ENCODE measurements at regions not wholly inside any gene's neighbourhood (a gene's known extent, or its start where the extent isn't known, plus 50 kb on each side); places are given as distances from the start of the nearest gene placed in this dataset.

DNA sequence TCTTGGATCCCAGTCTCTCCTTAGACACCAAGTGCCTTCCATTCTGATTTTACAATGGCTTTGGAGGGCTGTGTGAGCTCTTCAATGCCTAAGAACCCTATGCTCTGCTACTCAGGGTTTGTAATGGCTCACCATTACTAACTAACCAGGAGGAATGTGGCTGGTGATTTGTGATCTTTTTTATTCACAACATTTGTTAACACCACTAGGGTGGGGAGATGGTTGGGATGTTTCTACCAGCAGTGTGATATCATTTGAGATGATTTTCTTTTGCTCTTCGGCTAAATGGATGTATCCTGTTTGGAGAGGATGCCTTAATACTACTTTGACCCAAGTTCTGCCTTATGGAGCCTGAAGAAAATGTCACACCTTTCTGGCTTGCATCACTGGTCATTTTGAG is 226.9 kb downstream of the MFSD1 start:
- no peaks in the 10 kb centered on the region for H3K36me3 ChIP-seq (ENCODE audit: control insufficient read depth, low read length)
- no peaks in the 10 kb centered on the region for H3K9me2 ChIP-seq (replicated peaks; ENCODE audit: control insufficient read depth, low read length)
- no peaks in the 10 kb centered on the region for H3K4me1 ChIP-seq (ENCODE audit: control insufficient read depth, low read length)
- no peaks in the 10 kb centered on the region for H3K9me3 ChIP-seq (ENCODE audit: control insufficient read depth, insufficient read depth, low read length)
- H3F3A ChIP-seq (ENCODE audit: control insufficient read depth, insufficient read depth), result no peaks in the 10 kb centered on the region
- no peak for TF ChIP-seq CTCF (IDR thresholded peaks at IDR 0.05; ENCODE audit: low read depth, low read length, poor library complexity, severe bottlenecking)
- no peak for TF ChIP-seq EZH2phosphoT487 (IDR thresholded peaks at IDR 0.05; ENCODE audit: borderline replicate concordance, low read length)
- no peak overlapping the region for H3K4me2 ChIP-seq (ENCODE audit: low read length)
- no peak overlapping the region for H3K27ac ChIP-seq (ENCODE audit: low read depth, low read length)
- no peaks in the 10 kb centered on the region for H3K27me3 ChIP-seq (ENCODE audit: control insufficient read depth, low read length)
- no peaks in the 10 kb centered on the region for H4K20me1 ChIP-seq (ENCODE audit: control insufficient read depth, insufficient read depth, low read depth, low read length)
- no peaks in the 10 kb centered on the region for H3K79me2 ChIP-seq (ENCODE audit: control insufficient read depth, low read length)
- H3K4me3 ChIP-seq (ENCODE audit: low read length), result no peak overlapping the region

DNA sequence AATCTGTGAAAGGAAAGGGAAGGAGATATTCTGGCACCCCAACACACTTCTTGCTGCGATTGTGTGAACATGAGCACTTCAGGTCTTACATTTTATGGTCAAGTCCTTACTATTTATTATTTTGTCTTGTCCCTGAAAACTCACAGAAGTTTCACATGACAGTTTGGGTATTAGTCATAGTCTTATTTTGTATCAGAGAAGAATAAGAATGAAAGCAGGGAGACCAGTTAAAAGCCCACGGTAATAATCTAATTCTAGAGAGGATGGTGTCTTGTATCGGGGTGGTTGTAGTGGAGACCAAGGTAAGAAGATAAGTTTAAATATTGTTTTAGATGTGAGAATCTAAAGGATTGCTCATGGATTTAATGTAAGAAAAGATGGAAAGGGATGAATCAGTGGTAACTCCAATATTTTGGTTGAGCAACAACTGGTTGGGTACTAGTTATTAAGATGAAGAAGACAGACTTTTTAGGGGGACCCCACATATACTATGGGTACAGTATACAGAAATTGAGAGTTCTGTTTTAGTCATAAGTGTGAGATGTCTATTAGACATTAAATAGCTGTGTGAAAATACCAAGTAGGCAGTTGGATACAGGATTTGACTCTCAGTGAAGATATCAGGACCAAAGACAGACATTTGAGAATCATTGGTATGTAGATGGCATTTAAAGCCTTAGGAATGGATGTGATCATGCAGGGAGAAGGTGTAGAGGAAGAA is 227.6 kb downstream of the MFSD1 start:
- Histone ChIP-seq H3K79me2 (ENCODE audit: control insufficient read depth, low read length) (no peaks in the 10 kb centered on the region), H3K4me1 (ENCODE audit: control insufficient read depth, low read length) (no peaks in the 10 kb centered on the region), H4K20me1 (ENCODE audit: control insufficient read depth, insufficient read depth, low read depth, low read length) (no peaks in the 10 kb centered on the region), H3K4me3 (ENCODE audit: low read length) (no peak overlapping the region), H3K9me2 (replicated peaks; ENCODE audit: control insufficient read depth, low read length) (no peaks in the 10 kb centered on the region), H3F3A (ENCODE audit: control insufficient read depth, insufficient read depth) (no peaks in the 10 kb centered on the region), H3K9me3 (ENCODE audit: control insufficient read depth, insufficient read depth, low read length) (no peaks in the 10 kb centered on the region), H3K27me3 (ENCODE audit: control insufficient read depth, low read length) (no peaks in the 10 kb centered on the region), H3K4me2 (ENCODE audit: low read length) (no peak overlapping the region), H3K36me3 (ENCODE audit: control insufficient read depth, low read length) (no peaks in the 10 kb centered on the region), H3K27ac (ENCODE audit: low read depth, low read length) (no peak overlapping the region)
- no peak for TF ChIP-seq CTCF (IDR thresholded peaks at IDR 0.05; ENCODE audit: low read depth, low read length, poor library complexity, severe bottlenecking)
- TF ChIP-seq EZH2phosphoT487 (IDR thresholded peaks at IDR 0.05; ENCODE audit: borderline replicate concordance, low read length), result no peak

DNA sequence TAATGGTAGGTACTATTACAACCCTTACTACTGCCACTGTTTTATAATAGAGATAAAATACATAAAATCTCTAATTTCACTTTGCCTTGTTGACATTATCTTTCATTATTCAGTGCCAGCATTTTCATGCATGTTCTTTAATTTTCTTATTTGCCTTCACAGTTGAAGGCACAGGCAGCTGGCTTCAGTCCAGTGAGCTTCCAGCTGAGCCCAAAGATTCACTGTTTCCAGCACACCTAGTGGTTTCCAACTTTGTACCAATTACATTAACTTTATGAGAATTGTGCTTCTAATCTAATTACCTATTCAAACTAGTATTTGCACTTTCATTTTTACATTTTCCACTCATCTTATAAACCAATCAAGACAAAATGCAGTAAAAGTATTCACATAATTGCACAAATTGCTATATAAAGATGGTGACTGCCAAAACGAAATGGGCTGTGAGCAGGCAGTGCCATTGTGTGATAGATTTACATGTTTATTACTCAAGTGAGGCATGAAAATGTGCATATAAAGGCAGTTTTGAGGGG is 228.3 kb downstream of the MFSD1 start:
- H3K4me3 ChIP-seq (ENCODE audit: low read length), result no peak overlapping the region
- H3K27ac ChIP-seq (ENCODE audit: low read depth, low read length), result no peak overlapping the region
- H3K27me3 ChIP-seq (ENCODE audit: control insufficient read depth, low read length), result no peaks in the 10 kb centered on the region
- H3K4me2 ChIP-seq (ENCODE audit: low read length), result no peak overlapping the region
- no peaks in the 10 kb centered on the region for H3K36me3 ChIP-seq (ENCODE audit: control insufficient read depth, low read length)
- no peaks in the 10 kb centered on the region for H3F3A ChIP-seq (ENCODE audit: control insufficient read depth, insufficient read depth)
- no peaks in the 10 kb centered on the region for H4K20me1 ChIP-seq (ENCODE audit: control insufficient read depth, insufficient read depth, low read depth, low read length)
- no peaks in the 10 kb centered on the region for H3K9me2 ChIP-seq (replicated peaks; ENCODE audit: control insufficient read depth, low read length)
- H3K79me2 ChIP-seq (ENCODE audit: control insufficient read depth, low read length), result no peaks in the 10 kb centered on the region
- TF ChIP-seq EZH2phosphoT487 (IDR thresholded peaks at IDR 0.05; ENCODE audit: borderline replicate concordance, low read length) (no peak), CTCF (IDR thresholded peaks at IDR 0.05; ENCODE audit: low read depth, low read length, poor library complexity, severe bottlenecking) (no peak)
- H3K4me1 ChIP-seq (ENCODE audit: control insufficient read depth, low read length), result no peaks in the 10 kb centered on the region
- no peaks in the 10 kb centered on the region for H3K9me3 ChIP-seq (ENCODE audit: control insufficient read depth, insufficient read depth, low read length)

Data from DOHH2 (cell line).